B cell (primary cell): ENCODE measurements at regions not wholly inside any gene's neighbourhood (a gene's known extent, or its start where the extent isn't known, plus 50 kb on each side); places are given as distances from the start of the nearest gene placed in this dataset. TPM values are rescaled to one million over a fixed set of nuclear protein-coding genes. Genes with fewer than 3 reads are reported as not detected.

ENCODE experiments used
- ATAC-seq: fragments of 200-7000 bp; cut with Tn5 transposase; one replicate; pipeline ENCODE4 v1.10.0; 2021; ENCODE audit warnings: low read depth, mild to moderate bottlenecking, moderate number of reproducible peaks, moderate library complexity
- CTCF ChIA-PET: fragments of 350-600 bp; sonication (Branson Sonifier 250); formaldehyde crosslinking; loops from one replicate; lab custom pipeline; 2021; ENCODE audit warnings: antibody characterized with exemption, inconsistent platforms; lab: Charles Lee
- POLR2A ChIA-PET: fragments of 350-600 bp; sonication (Branson Sonifier 250); formaldehyde crosslinking; loops from one replicate; lab custom pipeline; 2021; ENCODE audit warnings: antibody characterized with exemption; lab: Charles Lee
- DNase-seq: peaks from one replicate; pipeline ENCODE4 v3.0.0; 2013
- H2AFZ ChIP-seq: 2 replicates; pipeline ENCODE4 v1.6.1; 2012; ENCODE audit warnings: mild to moderate bottlenecking, low read depth, low read length; ENCODE audit not compliant: insufficient read depth, poor library complexity, severe bottlenecking
- H3K27ac ChIP-seq, 2 donors: 1 replicate in 1 of 2; 2 replicates in 1 of 2; pipeline ENCODE4 v1.5.1; 2012 to 2013; ENCODE audit warnings: low read length in 2 of 2, mild to moderate bottlenecking in 2 of 2, moderate library complexity in 1 of 2
- H3K27me3 ChIP-seq, 4 experiments: fragments of 200-600 bp in 1 of 4; sonication (generic) in 1 of 4; replicated peaks in 1 of 4; 1 replicate in 2 of 4; 2 replicates in 2 of 4; pipeline versions ENCODE4 v1.6.1 to v1.7.0; 2013 to 2016; ENCODE audit warnings: low read length in 3 of 4, mild to moderate bottlenecking in 2 of 4, mixed read lengths in 1 of 4, moderate library complexity in 1 of 4; ENCODE audit not compliant: insufficient read depth in 4 of 4, control insufficient read depth in 3 of 4; ENCODE audit errors: control extremely low read depth in 1 of 4
- H3K36me3 ChIP-seq, 2 experiments: replicated peaks in 1 of 2; 1 replicate in 1 of 2; 2 replicates in 1 of 2; pipeline versions ENCODE4 v1.6.1 to v1.7.1; 2013; ENCODE audit warnings: low read length in 1 of 2; ENCODE audit not compliant: insufficient read depth in 2 of 2, control insufficient read depth in 1 of 2; ENCODE audit errors: control extremely low read depth in 1 of 2, extremely low read depth in 1 of 2
- H3K4me1 ChIP-seq, 2 donors: fragments of 200-600 bp in 1 of 2; sonication (generic) in 1 of 2; 1 replicate in 1 of 2; 2 replicates in 1 of 2; pipeline versions ENCODE4 v1.5.1 to v1.6.1; 2013 to 2017; ENCODE audit warnings: low read length in 2 of 2; ENCODE audit not compliant: control insufficient read depth in 2 of 2, insufficient read depth in 2 of 2
- H3K4me2 ChIP-seq: replicated peaks from 2 replicates; pipeline ENCODE3; 2012; ENCODE audit warnings: mild to moderate bottlenecking, low read depth, low read length; ENCODE audit not compliant: poor library complexity, severe bottlenecking
- H3K4me3 ChIP-seq, 5 experiments: fragments of 200-600 bp in 1 of 5; sonication (generic) in 1 of 5; 1 replicate in 3 of 5; 2 replicates in 2 of 5; pipeline versions ENCODE4 v1.5.1 to v1.7.0; 2011 to 2016; ENCODE audit warnings: low read length in 4 of 5, mild to moderate bottlenecking in 4 of 5, low read depth in 2 of 5, control low read depth in 1 of 5, moderate library complexity in 1 of 5; ENCODE audit not compliant: insufficient read depth in 1 of 5; ENCODE audit errors: control extremely low read depth in 1 of 5, extremely low read depth in 1 of 5
- H3K79me2 ChIP-seq: fragments of 200-600 bp; sonication (generic); one replicate; pipeline ENCODE4 v1.6.0; 2016; ENCODE audit warnings: low read length; ENCODE audit not compliant: control insufficient read depth, insufficient read depth
- H3K9ac ChIP-seq: fragments of 200-600 bp; sonication (generic); 2 replicates; pipeline ENCODE4 v1.6.1; 2017; ENCODE audit warnings: mild to moderate bottlenecking, low read length, moderate library complexity
- H3K9me3 ChIP-seq, 3 donors: one replicate each; pipeline versions ENCODE4 v1.6.1 to v1.7.1; 2013; ENCODE audit warnings: low read length in 2 of 3; ENCODE audit not compliant: control insufficient read depth in 2 of 3, insufficient read depth in 1 of 3; ENCODE audit errors: control extremely low read depth in 1 of 3
- H4K20me1 ChIP-seq: 2 replicates; pipeline ENCODE4 v1.6.0; 2012; ENCODE audit warnings: mild to moderate bottlenecking, low read length; ENCODE audit not compliant: insufficient read depth, control insufficient read depth, poor library complexity, severe bottlenecking
- H3K27ac Mint-ChIP-seq: one replicate; pipeline ENCODE4 v1.8.0; 2021; ENCODE audit warnings: mixed read lengths
- H3K27me3 Mint-ChIP-seq: one replicate; pipeline ENCODE4 v1.8.0; 2021; ENCODE audit warnings: mixed read lengths
- H3K4me1 Mint-ChIP-seq: one replicate; pipeline ENCODE4 v1.8.0; 2021; ENCODE audit warnings: mixed read lengths
- H3K4me3 Mint-ChIP-seq: one replicate; pipeline ENCODE4 v1.8.0; 2021; ENCODE audit warnings: mixed read lengths
- H3K9me3 Mint-ChIP-seq: one replicate; pipeline ENCODE4 v1.8.0; 2022; ENCODE audit warnings: mixed read lengths; ENCODE audit not compliant: insufficient read depth
- CTCF ChIP-seq: fragments of 200-600 bp; IDR thresholded peaks from one replicate; pipeline ENCODE4 v1.8.0; 2022; ENCODE audit warnings: antibody characterized with exemption, mild to moderate bottlenecking
- EZH2 ChIP-seq: IDR thresholded peaks from 2 replicates; pipeline ENCODE4 v1.6.1; 2012; ENCODE audit warnings: borderline replicate concordance, low read depth, mild to moderate bottlenecking, moderate library complexity, low read length; ENCODE audit not compliant: insufficient read depth, poor library complexity, severe bottlenecking
- WGBS: methylation state at CpG from one replicate; pipeline ENCODE4 v1.1.5; 2013; ENCODE audit warnings: missing lambda C conversion rate; ENCODE audit not compliant: insufficient coverage; 5-methylcytosine and 5-hydroxymethylcytosine counted together
- intact Hi-C: fragments of 100-400 bp; cut with micrococcal nuclease; formaldehyde crosslinking; loops from one replicate; pipeline ENCODE4 v1.10.0; 2022
- small RNA-seq: library from RNA; depleted of rRNA; stranded (forward); fragments of <200 nt; gene quantifications from one replicate; pipeline ENCODE3, GENCODE V24; 2012; ENCODE audit warnings: low replicate concordance, low read depth; ENCODE audit not compliant: insufficient read length

GRCh38 chr6:24076011-24076410, 50.0 kb upstream of the NRSN1 start:
- WGBS, result no CpG with 5 or more reads among the region's 1 CpG
- Histone ChIP-seq H3K79me2 (no peaks in the 10 kb centered on the region), H3K9me3 (peaks cover 0 to 3% (median 0%) of the 10 kb centered on the region in 3 donors), H4K20me1 (no peaks in the 10 kb centered on the region), H3K27ac (no peak overlapping the region), H3K4me3 (no peak overlapping the region), H3K27me3 (no peaks in the 10 kb centered on the region), H2AFZ (no peak overlapping the region), H3K4me1 (no peaks in the 10 kb centered on the region), H3K4me2 (no peak overlapping the region), H3K9ac (no peak overlapping the region), H3K36me3 (no peaks in the 10 kb centered on the region)
- CTCF ChIA-PET, result no interaction called here
- H3K4me3 Mint-ChIP-seq, result no peak overlapping the region
- POLR2A ChIA-PET, result no interaction called here
- ATAC-seq, result no peak
- H3K4me1 Mint-ChIP-seq, result no peaks in the 10 kb centered on the region
- peaks cover 3% of the 10 kb centered on the region for H3K9me3 Mint-ChIP-seq
- no peak overlapping the region for H3K27ac Mint-ChIP-seq
- no peak for DNase-seq
- H3K27me3 Mint-ChIP-seq, result no peaks in the 10 kb centered on the region
- TF ChIP-seq CTCF (no peak), EZH2 (no peak)
- intact Hi-C loops, result no loop called here

Small RNA genes lying in the stretch of these regions (small RNA-seq; reads per million reads assigned to genes)
- gene AL133270.1 (not detected), gene RNU6-1060P (not detected), gene SPTLC1P2 (not detected)
